ENCODE measurements at regions not wholly inside any gene's neighbourhood (a gene's known extent, or its start where the extent isn't known, plus 50 kb on each side); places are given as distances from the start of the nearest gene placed in this dataset.

DNA sequence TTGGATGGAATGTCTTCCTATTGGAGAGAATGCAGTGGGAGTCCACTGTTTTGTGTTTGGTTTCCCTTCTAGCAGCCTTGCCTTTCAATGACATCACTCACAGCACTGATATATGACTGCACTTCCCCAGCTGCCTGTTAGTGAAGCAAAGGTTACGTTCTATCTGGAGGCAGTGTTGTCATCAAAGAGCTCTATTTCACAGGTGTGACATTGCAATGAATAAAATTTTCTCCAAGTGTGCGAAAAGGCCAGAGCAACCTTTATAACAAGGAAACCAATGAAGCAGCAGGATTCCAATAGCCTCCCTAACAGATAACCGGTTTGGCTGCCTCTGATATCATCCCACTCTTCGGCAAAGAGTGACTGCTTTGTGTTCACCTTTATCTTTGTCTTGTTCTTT is 523.5 kb upstream of the ZNF608 start (continued):
- TF ChIP-seq, protein P1, sequence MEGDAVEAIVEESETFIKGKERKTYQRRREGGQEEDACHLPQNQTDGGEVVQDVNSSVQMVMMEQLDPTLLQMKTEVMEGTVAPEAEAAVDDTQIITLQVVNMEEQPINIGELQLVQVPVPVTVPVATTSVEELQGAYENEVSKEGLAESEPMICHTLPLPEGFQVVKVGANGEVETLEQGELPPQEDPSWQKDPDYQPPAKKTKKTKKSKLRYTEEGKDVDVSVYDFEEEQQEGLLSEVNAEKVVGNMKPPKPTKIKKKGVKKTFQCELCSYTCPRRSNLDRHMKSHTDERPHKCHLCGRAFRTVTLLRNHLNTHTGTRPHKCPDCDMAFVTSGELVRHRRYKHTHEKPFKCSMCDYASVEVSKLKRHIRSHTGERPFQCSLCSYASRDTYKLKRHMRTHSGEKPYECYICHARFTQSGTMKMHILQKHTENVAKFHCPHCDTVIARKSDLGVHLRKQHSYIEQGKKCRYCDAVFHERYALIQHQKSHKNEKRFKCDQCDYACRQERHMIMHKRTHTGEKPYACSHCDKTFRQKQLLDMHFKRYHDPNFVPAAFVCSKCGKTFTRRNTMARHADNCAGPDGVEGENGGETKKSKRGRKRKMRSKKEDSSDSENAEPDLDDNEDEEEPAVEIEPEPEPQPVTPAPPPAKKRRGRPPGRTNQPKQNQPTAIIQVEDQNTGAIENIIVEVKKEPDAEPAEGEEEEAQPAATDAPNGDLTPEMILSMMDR (IDR thresholded peaks at IDR 0.05; ENCODE audit: low read depth, low read length, missing input control) = no peak
- TF ChIP-seq, protein P2, sequence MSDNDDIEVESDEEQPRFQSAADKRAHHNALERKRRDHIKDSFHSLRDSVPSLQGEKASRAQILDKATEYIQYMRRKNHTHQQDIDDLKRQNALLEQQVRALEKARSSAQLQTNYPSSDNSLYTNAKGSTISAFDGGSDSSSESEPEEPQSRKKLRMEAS (IDR thresholded peaks at IDR 0.05) = no peak
- no peak for TF ChIP-seq YY1 (IDR thresholded peaks at IDR 0.05)

DNA sequence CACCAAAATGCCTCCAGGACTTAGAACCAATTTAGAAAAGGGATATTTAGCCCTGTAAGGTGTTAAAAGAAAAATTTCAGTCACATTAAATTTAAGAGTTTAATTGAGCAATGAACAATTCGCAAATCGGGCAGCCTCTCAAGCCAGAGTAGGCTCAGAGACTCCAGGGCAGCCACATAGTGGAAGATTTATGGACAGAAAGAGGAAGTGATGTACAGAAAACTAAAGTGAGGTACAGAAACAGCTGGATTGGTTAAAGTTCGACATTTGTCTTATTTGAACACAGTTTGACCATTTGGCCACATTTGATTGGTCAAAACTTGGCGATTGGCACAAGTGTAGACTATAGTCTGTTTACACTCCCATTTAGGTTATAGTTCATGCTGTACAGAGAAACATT is 525.9 kb upstream of the ZNF608 start:
- WGBS = 81% methylated on average over 4 of the region's 4 CpGs

DNA sequence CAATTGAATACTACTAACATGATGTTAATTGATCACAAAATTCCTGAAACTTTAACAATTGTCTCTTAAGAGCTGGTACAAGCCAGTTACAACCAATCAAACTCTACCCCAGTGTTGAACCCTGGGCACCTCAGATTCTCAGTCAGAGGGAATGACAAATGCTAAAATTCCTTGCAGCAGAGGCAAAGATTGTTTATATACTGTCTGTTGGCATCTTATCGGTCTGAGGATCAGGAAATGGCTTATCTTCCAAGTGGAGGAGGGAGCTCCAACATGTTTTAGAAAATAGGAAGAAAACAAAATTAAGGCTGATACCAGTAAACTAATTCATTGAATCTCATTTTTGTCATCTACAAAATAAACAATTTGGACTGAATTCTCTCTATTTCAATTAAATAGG is 527.8 kb upstream of the ZNF608 start:
- H3K4me3 ChIP-seq (ENCODE audit: low read depth in 1 of 3, low read length in 3 of 3) = no peak overlapping the region
- H3K9ac ChIP-seq (ENCODE audit: low read depth in 1 of 2, low read length in 2 of 2) = no peak overlapping the region
- TF ChIP-seq, protein P3, sequence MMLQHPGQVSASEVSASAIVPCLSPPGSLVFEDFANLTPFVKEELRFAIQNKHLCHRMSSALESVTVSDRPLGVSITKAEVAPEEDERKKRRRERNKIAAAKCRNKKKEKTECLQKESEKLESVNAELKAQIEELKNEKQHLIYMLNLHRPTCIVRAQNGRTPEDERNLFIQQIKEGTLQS (IDR thresholded peaks at IDR 0.05) = no peak
- TF ChIP-seq, protein P1 (IDR thresholded peaks at IDR 0.05; ENCODE audit: low read depth, low read length, missing input control) = no peak
- TF ChIP-seq, protein P4, sequence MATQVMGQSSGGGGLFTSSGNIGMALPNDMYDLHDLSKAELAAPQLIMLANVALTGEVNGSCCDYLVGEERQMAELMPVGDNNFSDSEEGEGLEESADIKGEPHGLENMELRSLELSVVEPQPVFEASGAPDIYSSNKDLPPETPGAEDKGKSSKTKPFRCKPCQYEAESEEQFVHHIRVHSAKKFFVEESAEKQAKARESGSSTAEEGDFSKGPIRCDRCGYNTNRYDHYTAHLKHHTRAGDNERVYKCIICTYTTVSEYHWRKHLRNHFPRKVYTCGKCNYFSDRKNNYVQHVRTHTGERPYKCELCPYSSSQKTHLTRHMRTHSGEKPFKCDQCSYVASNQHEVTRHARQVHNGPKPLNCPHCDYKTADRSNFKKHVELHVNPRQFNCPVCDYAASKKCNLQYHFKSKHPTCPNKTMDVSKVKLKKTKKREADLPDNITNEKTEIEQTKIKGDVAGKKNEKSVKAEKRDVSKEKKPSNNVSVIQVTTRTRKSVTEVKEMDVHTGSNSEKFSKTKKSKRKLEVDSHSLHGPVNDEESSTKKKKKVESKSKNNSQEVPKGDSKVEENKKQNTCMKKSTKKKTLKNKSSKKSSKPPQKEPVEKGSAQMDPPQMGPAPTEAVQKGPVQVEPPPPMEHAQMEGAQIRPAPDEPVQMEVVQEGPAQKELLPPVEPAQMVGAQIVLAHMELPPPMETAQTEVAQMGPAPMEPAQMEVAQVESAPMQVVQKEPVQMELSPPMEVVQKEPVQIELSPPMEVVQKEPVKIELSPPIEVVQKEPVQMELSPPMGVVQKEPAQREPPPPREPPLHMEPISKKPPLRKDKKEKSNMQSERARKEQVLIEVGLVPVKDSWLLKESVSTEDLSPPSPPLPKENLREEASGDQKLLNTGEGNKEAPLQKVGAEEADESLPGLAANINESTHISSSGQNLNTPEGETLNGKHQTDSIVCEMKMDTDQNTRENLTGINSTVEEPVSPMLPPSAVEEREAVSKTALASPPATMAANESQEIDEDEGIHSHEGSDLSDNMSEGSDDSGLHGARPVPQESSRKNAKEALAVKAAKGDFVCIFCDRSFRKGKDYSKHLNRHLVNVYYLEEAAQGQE (IDR thresholded peaks at IDR 0.05) = no peak
- TF ChIP-seq RXRA (IDR thresholded peaks at IDR 0.05) (no peak), GABPA (IDR thresholded peaks at IDR 0.05 in 1 of 2, conservative IDR thresholded peaks at IDR 0.05 in 1 of 2) (no peak), SP1 (IDR thresholded peaks at IDR 0.05) (no peak)
- 67% methylated on average over 1 of the region's 1 CpG for WGBS
- no peak overlapping the region for H3K27ac ChIP-seq (ENCODE audit: low read depth in 1 of 2, low read length in 2 of 2)
- H3K27me3 ChIP-seq (ENCODE audit: control insufficient read depth in 4 of 4, insufficient read depth in 4 of 4, low read length in 3 of 4) = no peaks in the 10 kb centered on the region
- no peak for DNase-seq (ENCODE audit: low spot score)
- H3K36me3 ChIP-seq (ENCODE audit: control insufficient read depth in 4 of 4, insufficient read depth in 3 of 4, low read depth in 1 of 4, low read length in 3 of 4) = no peaks in the 10 kb centered on the region
- H3K9me3 ChIP-seq (ENCODE audit: control insufficient read depth in 4 of 4, low read length in 3 of 4) = no peaks in the 10 kb centered on the region
- no peaks in the 10 kb centered on the region for H3K4me1 ChIP-seq (ENCODE audit: control insufficient read depth in 4 of 4, insufficient read depth in 4 of 4, low read length in 3 of 4)

More for the DNA sequence above, 525.9 kb upstream of the ZNF608 start:
- Histone ChIP-seq H3K9me3 (ENCODE audit: control insufficient read depth in 4 of 4, low read length in 3 of 4) (no peaks in the 10 kb centered on the region), H3K9ac (ENCODE audit: low read depth in 1 of 2, low read length in 2 of 2) (no peak overlapping the region), H3K27me3 (ENCODE audit: control insufficient read depth in 4 of 4, insufficient read depth in 4 of 4, low read length in 3 of 4) (no peaks in the 10 kb centered on the region), H3K36me3 (ENCODE audit: control insufficient read depth in 4 of 4, insufficient read depth in 3 of 4, low read depth in 1 of 4, low read length in 3 of 4) (no peaks in the 10 kb centered on the region), H3K4me3 (ENCODE audit: low read depth in 1 of 3, low read length in 3 of 3) (no peak overlapping the region), H3K27ac (ENCODE audit: low read depth in 1 of 2, low read length in 2 of 2) (no peak overlapping the region), H3K4me1 (ENCODE audit: control insufficient read depth in 4 of 4, insufficient read depth in 4 of 4, low read length in 3 of 4) (no peaks in the 10 kb centered on the region)
- DNase-seq (ENCODE audit: low spot score) = no peak
- TF ChIP-seq YY1 (IDR thresholded peaks at IDR 0.05) (no peak), GABPA (IDR thresholded peaks at IDR 0.05 in 1 of 2, conservative IDR thresholded peaks at IDR 0.05 in 1 of 2) (no peak), RAD21 (IDR thresholded peaks at IDR 0.05) (no peak), FOXA2 (IDR thresholded peaks at IDR 0.05) (no peak), JUND (IDR thresholded peaks at IDR 0.05) (no peak), SP1 (IDR thresholded peaks at IDR 0.05) (no peak), FOXA1 (IDR thresholded peaks at IDR 0.05) (no peak), RXRA (IDR thresholded peaks at IDR 0.05) (no peak), EGR1 (IDR thresholded peaks at IDR 0.05; ENCODE audit: low read depth in 2 of 2) (no peak), TAF1 (conservative IDR thresholded peaks at IDR 0.05) (no peak)
- TF ChIP-seq, protein P3 (IDR thresholded peaks at IDR 0.05) = no peak
- TF ChIP-seq, protein P1 (IDR thresholded peaks at IDR 0.05; ENCODE audit: low read depth, low read length, missing input control) = no peak
- TF ChIP-seq, protein P2 (IDR thresholded peaks at IDR 0.05) = no peak

Data from liver (tissue), 8 donors.